Epithelial cell of esophagus (primary cell): ENCODE measurements at regions not wholly inside any gene's neighbourhood (a gene's known extent, or its start where the extent isn't known, plus 50 kb on each side); places are given as distances from the start of the nearest gene placed in this dataset.

Experiments
- DNase-seq: peaks from one replicate; pipeline ENCODE4 v3.0.0; 2010; ENCODE audit warnings: low read depth
- H3K4me3 ChIP-seq: 2 replicates; pipeline ENCODE4 v1.5.1; 2011; ENCODE audit warnings: mild to moderate bottlenecking, low read length, control low read depth
- CTCF ChIP-seq: IDR thresholded peaks from 2 replicates; pipeline ENCODE4 v1.5.1; 2011; ENCODE audit warnings: low read depth, mild to moderate bottlenecking, low read length, control low read depth, inconsistent platforms; ENCODE audit not compliant: insufficient read depth; ENCODE audit errors: missing control alignments

- peak; percentile 12 for DNase-seq
- no peak overlapping the region for H3K4me3 ChIP-seq
- TF ChIP-seq CTCF = no peak
Measured at GRCh38 chr13:80924596-80924995, 583.7 kb upstream of the SPRY2 start.

GRCh38 chr13:80923907-80924306 is 583.0 kb upstream of the SPRY2 start:
- H3K4me3 ChIP-seq = no peak overlapping the region
- peak; percentile 48 for TF ChIP-seq CTCF
- peak; percentile 30 for DNase-seq

GRCh38 chr13:80921971-80922370 is 581.0 kb upstream of the SPRY2 start:
- no peak overlapping the region for H3K4me3 ChIP-seq
- TF ChIP-seq CTCF = no peak
- no peak for DNase-seq

- no peak for DNase-seq
- no peak for TF ChIP-seq CTCF
- no peak overlapping the region for H3K4me3 ChIP-seq
Measured at GRCh38 chr13:80921541-80921940, 580.6 kb upstream of the SPRY2 start.

GRCh38 chr13:80906860-80907259 is 565.9 kb upstream of the SPRY2 start:
- H3K4me3 ChIP-seq = no peak overlapping the region
- no peak for DNase-seq
- no peak for TF ChIP-seq CTCF

GRCh38 chr13:80904386-80904785 is 563.5 kb upstream of the SPRY2 start:
- no peak overlapping the region for H3K4me3 ChIP-seq
- no peak for TF ChIP-seq CTCF
- DNase-seq = no peak

GRCh38 chr13:80903911-80904310 is 563.0 kb upstream of the SPRY2 start:
- DNase-seq = no peak
- no peak for TF ChIP-seq CTCF
- H3K4me3 ChIP-seq = no peak overlapping the region
